Body of pancreas (tissue), 4 donors: ENCODE measurements at regions not wholly inside any gene's neighbourhood (a gene's known extent, or its start where the extent isn't known, plus 50 kb on each side); places are given as distances from the start of the nearest gene placed in this dataset.

Experiments
- CTCF ChIP-seq, 7 experiments: fragments of 450-650 bp in 4 of 7; fragments of 200-600 bp in 3 of 7; sonication (generic) in 3 of 7; IDR thresholded peaks; one replicate each; pipeline ENCODE4 v1.5.1; 2016 to 2019; ENCODE audit warnings: antibody characterized with exemption in 7 of 7
- POLR2A ChIP-seq, 3 donors: fragments of 450-650 bp; IDR thresholded peaks; one replicate each; pipeline ENCODE4 v1.6.1; 2016; ENCODE audit warnings: antibody characterized with exemption in 3 of 3, mild to moderate bottlenecking in 2 of 3

- TF ChIP-seq CTCF (IDR thresholded peaks at IDR 0.05) (no peak), POLR2A (IDR thresholded peaks at IDR 0.05) (no peak)
Observed at GRCh38 chr3:43159876-43160255, 54.0 kb upstream of the POMGNT2 start.
